ENCODE measurements at regions not wholly inside any gene's neighbourhood (a gene's known extent, or its start where the extent isn't known, plus 50 kb on each side); places are given as distances from the start of the nearest gene placed in this dataset.
"Not testable (repeated sequence)": the region's sequence is repeated elsewhere in the genome, so short reads cannot be mapped to it uniquely, and the experiment has no call there.

DNA sequence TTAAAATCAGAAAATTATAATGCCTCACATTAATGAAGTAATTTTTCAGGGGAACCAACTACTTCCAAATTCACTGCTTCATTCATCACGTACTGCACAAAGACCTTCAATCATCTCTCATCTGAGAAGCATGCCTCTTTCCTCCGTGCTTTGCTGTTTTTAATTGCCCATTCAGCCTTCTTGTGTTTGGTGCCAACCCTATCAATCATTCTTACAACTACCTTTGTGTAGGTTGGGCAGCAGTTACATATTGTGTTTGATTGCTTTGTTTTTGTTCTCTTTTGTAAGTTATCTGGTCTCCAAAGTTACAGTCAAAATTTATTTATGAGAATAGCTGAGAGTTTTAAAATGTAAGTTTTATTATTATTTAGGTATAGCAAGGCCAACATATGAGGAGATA is 549.0 kb upstream of the SLC8A1 start:
- Histone ChIP-seq H3K36me3 (ENCODE audit: control insufficient read depth in 1 of 2, insufficient read depth in 2 of 2, low read length in 2 of 2) (no peaks in the 10 kb centered on the region), H3K27me3 (ENCODE audit: control insufficient read depth in 1 of 2, insufficient read depth in 2 of 2, low read length in 2 of 2) (no peaks in the 10 kb centered on the region), H3K4me1 (ENCODE audit: control insufficient read depth in 1 of 2, insufficient read depth in 2 of 2, low read length in 2 of 2) (no peaks in the 10 kb centered on the region), H3K9ac (ENCODE audit: low read depth in 1 of 2, low read length in 2 of 2) (no peak overlapping the region), H3K9me3 (ENCODE audit: control insufficient read depth in 1 of 2, low read length in 2 of 2) (no peaks in the 10 kb centered on the region), H3K27ac (ENCODE audit: low read depth, low read length) (no peak overlapping the region), H3K4me3 (ENCODE audit: low read depth in 1 of 2, low read length in 2 of 2) (no peak overlapping the region)

DNA sequence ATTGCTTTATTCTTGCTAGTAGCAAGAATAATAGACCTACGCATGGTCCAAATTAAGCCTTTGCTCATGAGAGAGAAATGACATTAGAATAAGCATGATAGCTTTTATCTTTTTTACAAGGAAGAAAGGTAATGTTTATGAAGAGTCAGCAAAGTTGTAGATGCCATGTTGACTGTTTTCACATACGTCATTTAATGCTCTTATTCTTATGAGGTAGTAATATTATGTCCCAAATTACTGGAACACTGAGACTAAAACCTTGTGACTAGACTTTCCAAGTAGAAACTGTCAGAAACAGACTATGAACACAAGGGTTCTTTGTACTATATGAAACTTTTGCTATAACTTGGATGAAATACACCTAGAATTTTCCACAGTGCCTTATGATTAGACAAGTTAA is 552.8 kb upstream of the SLC8A1 start:
- H3K9me3 ChIP-seq (ENCODE audit: control insufficient read depth in 1 of 2, low read length in 2 of 2), result no peaks in the 10 kb centered on the region
- H3K4me1 ChIP-seq (ENCODE audit: control insufficient read depth in 1 of 2, insufficient read depth in 2 of 2, low read length in 2 of 2), result no peaks in the 10 kb centered on the region
- H3K27me3 ChIP-seq (ENCODE audit: control insufficient read depth in 1 of 2, insufficient read depth in 2 of 2, low read length in 2 of 2), result no peaks in the 10 kb centered on the region
- no peak overlapping the region for H3K4me3 ChIP-seq (ENCODE audit: low read depth in 1 of 2, low read length in 2 of 2)
- no peak overlapping the region for H3K9ac ChIP-seq (ENCODE audit: low read depth in 1 of 2, low read length in 2 of 2)
- H3K27ac ChIP-seq (ENCODE audit: low read depth, low read length), result no peak overlapping the region
- no peaks in the 10 kb centered on the region for H3K36me3 ChIP-seq (ENCODE audit: control insufficient read depth in 1 of 2, insufficient read depth in 2 of 2, low read length in 2 of 2)

DNA sequence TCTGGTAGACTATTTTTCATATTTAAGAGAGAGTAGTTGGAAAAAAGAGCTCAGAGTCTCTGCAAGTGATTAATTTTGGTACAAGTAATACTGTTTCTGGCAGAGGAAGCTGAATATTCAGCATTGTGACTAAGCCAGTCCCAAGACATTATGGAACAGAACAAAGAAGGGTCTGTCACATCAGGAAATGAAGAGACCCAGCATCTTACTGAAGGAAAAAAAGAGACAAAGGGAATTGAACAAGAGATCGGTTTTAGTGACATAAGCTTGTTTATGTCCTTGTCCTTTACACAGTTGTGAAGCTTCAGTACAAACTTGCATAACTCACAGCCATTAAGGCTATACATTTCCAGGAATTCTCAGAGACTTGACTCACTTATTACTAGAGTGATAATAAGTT is 568.5 kb upstream of the SLC8A1 start:
- Histone ChIP-seq H3K9ac (ENCODE audit: low read depth in 1 of 2, low read length in 2 of 2) (no peak overlapping the region), H3K27ac (ENCODE audit: low read depth, low read length) (no peak overlapping the region), H3K4me1 (ENCODE audit: control insufficient read depth in 1 of 2, insufficient read depth in 2 of 2, low read length in 2 of 2) (no peaks in the 10 kb centered on the region), H3K9me3 (ENCODE audit: control insufficient read depth in 1 of 2, low read length in 2 of 2) (no peaks in the 10 kb centered on the region), H3K4me3 (ENCODE audit: low read depth in 1 of 2, low read length in 2 of 2) (no peak overlapping the region), H3K36me3 (ENCODE audit: control insufficient read depth in 1 of 2, insufficient read depth in 2 of 2, low read length in 2 of 2) (no peaks in the 10 kb centered on the region), H3K27me3 (ENCODE audit: control insufficient read depth in 1 of 2, insufficient read depth in 2 of 2, low read length in 2 of 2) (no peaks in the 10 kb centered on the region)

DNA sequence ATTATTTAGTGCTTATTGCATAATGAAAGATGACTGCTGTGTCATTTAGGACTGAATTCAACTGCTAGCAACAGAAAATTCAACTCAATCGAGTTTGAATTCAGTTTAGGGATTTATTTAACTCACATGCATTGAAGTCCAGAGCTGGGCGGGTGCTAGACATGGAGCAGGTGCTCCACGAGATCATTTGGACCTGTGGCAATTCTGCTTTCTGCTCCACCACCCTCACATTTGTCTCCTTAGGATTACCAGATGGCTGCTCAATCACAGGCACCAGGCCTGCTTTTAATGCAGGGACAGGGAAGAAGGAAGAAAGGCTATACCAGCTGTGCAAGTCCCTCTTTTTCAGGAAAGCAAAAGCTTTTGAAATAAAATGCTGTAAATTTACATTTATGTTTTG is 572.9 kb upstream of the SLC8A1 start:
- H3K9me3 ChIP-seq (ENCODE audit: control insufficient read depth in 1 of 2, low read length in 2 of 2), result no peaks in the 10 kb centered on the region
- H3K4me3 ChIP-seq (ENCODE audit: low read depth in 1 of 2, low read length in 2 of 2), result no peak overlapping the region
- H3K36me3 ChIP-seq (ENCODE audit: control insufficient read depth in 1 of 2, insufficient read depth in 2 of 2, low read length in 2 of 2), result no peaks in the 10 kb centered on the region
- H3K27me3 ChIP-seq (ENCODE audit: control insufficient read depth in 1 of 2, insufficient read depth in 2 of 2, low read length in 2 of 2), result no peaks in the 10 kb centered on the region
- H3K27ac ChIP-seq (ENCODE audit: low read depth, low read length), result no peak overlapping the region
- no peaks in the 10 kb centered on the region for H3K4me1 ChIP-seq (ENCODE audit: control insufficient read depth in 1 of 2, insufficient read depth in 2 of 2, low read length in 2 of 2)
- no peak overlapping the region for H3K9ac ChIP-seq (ENCODE audit: low read depth in 1 of 2, low read length in 2 of 2)

DNA sequence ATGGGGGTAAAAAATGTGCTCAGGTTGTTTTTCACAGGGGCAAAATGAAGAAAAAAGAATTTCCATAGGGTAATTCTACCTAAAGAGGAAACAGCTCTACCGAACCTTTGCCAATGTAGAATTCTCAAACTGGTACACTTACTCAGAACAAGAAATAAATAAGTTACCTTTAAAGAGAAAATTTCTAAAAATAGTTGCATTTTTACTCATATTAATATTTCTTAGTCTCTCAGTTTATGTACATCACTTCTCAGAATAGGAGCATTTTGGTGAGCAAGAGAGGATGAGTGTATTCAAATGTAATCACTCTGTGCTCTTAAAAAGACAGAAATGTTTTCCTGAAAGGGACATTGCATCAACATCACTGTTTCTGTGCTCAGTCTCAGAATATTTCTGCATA is 574.7 kb upstream of the SLC8A1 start:
- H3K9ac ChIP-seq (ENCODE audit: low read depth in 1 of 2, low read length in 2 of 2), result no peak overlapping the region
- H3K27ac ChIP-seq (ENCODE audit: low read depth, low read length), result no peak overlapping the region
- no peak overlapping the region for H3K4me3 ChIP-seq (ENCODE audit: low read depth in 1 of 2, low read length in 2 of 2)
- H3K36me3 ChIP-seq (ENCODE audit: control insufficient read depth in 1 of 2, insufficient read depth in 2 of 2, low read length in 2 of 2), result no peaks in the 10 kb centered on the region
- H3K9me3 ChIP-seq (ENCODE audit: control insufficient read depth in 1 of 2, low read length in 2 of 2), result no peaks in the 10 kb centered on the region
- H3K27me3 ChIP-seq (ENCODE audit: control insufficient read depth in 1 of 2, insufficient read depth in 2 of 2, low read length in 2 of 2), result no peaks in the 10 kb centered on the region
- H3K4me1 ChIP-seq (ENCODE audit: control insufficient read depth in 1 of 2, insufficient read depth in 2 of 2, low read length in 2 of 2), result no peaks in the 10 kb centered on the region

- Histone ChIP-seq H3K4me1 (ENCODE audit: control insufficient read depth in 1 of 2, insufficient read depth in 2 of 2, low read length in 2 of 2) (no peaks in the 10 kb centered on the region), H3K27me3 (ENCODE audit: control insufficient read depth in 1 of 2, insufficient read depth in 2 of 2, low read length in 2 of 2) (no peaks in the 10 kb centered on the region), H3K36me3 (ENCODE audit: control insufficient read depth in 1 of 2, insufficient read depth in 2 of 2, low read length in 2 of 2) (no peaks in the 10 kb centered on the region), H3K27ac (ENCODE audit: low read depth, low read length) (no peak overlapping the region), H3K9me3 (ENCODE audit: control insufficient read depth in 1 of 2, low read length in 2 of 2) (no peaks in the 10 kb centered on the region), H3K4me3 (ENCODE audit: low read depth in 1 of 2, low read length in 2 of 2) (no peak overlapping the region), H3K9ac (ENCODE audit: low read depth in 1 of 2, low read length in 2 of 2) (no peak overlapping the region)
Observed at GRCh38 chr2:41027095-41027494, 575.2 kb upstream of the SLC8A1 start.

- no peak overlapping the region for H3K27ac ChIP-seq (ENCODE audit: low read depth, low read length)
- H3K4me1 ChIP-seq (ENCODE audit: control insufficient read depth in 1 of 2, insufficient read depth in 2 of 2, low read length in 2 of 2), result no peaks in the 10 kb centered on the region
- no peak overlapping the region for H3K9ac ChIP-seq (ENCODE audit: low read depth in 1 of 2, low read length in 2 of 2)
- H3K36me3 ChIP-seq (ENCODE audit: control insufficient read depth in 1 of 2, insufficient read depth in 2 of 2, low read length in 2 of 2), result no peaks in the 10 kb centered on the region
- H3K9me3 ChIP-seq (ENCODE audit: control insufficient read depth in 1 of 2, low read length in 2 of 2), result no peaks in the 10 kb centered on the region
- no peak overlapping the region for H3K4me3 ChIP-seq (ENCODE audit: low read depth in 1 of 2, low read length in 2 of 2)
- H3K27me3 ChIP-seq (ENCODE audit: control insufficient read depth in 1 of 2, insufficient read depth in 2 of 2, low read length in 2 of 2), result no peaks in the 10 kb centered on the region
Observed at GRCh38 chr2:41031282-41031681, 579.4 kb upstream of the SLC8A1 start.

DNA sequence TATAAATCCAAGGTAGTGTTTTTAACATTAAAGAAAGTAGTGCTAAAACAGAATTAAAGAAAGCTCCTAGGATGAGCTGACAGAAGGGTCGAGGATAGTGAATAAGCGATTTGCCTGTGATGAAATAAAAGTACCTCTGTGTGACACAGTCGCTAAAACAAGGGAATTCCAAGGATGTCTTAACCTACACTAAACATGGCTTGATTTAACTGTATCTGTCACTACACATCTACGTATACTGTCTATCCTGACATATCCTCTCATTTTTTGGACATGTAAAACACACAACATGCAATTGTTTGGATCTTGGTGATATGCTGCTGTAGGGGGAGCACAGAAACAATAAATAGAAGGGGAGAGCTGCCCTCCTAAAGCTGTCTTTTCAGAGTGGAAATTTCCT is 580.8 kb upstream of the SLC8A1 start:
- no peaks in the 10 kb centered on the region for H3K9me3 ChIP-seq (ENCODE audit: control insufficient read depth in 1 of 2, low read length in 2 of 2)
- no peaks in the 10 kb centered on the region for H3K4me1 ChIP-seq (ENCODE audit: control insufficient read depth in 1 of 2, insufficient read depth in 2 of 2, low read length in 2 of 2)
- H3K36me3 ChIP-seq (ENCODE audit: control insufficient read depth in 1 of 2, insufficient read depth in 2 of 2, low read length in 2 of 2), result no peaks in the 10 kb centered on the region
- no peaks in the 10 kb centered on the region for H3K27me3 ChIP-seq (ENCODE audit: control insufficient read depth in 1 of 2, insufficient read depth in 2 of 2, low read length in 2 of 2)
- no peak overlapping the region for H3K4me3 ChIP-seq (ENCODE audit: low read depth in 1 of 2, low read length in 2 of 2)
- no peak overlapping the region for H3K27ac ChIP-seq (ENCODE audit: low read depth, low read length)
- no peak overlapping the region for H3K9ac ChIP-seq (ENCODE audit: low read depth in 1 of 2, low read length in 2 of 2)

- Histone ChIP-seq H3K4me1 (ENCODE audit: control insufficient read depth in 1 of 2, insufficient read depth in 2 of 2, low read length in 2 of 2) (no peaks in the 10 kb centered on the region), H3K9me3 (ENCODE audit: control insufficient read depth in 1 of 2, low read length in 2 of 2) (no peaks in the 10 kb centered on the region)
Observed at GRCh38 chr2:41033127-41033526, 581.2 kb upstream of the SLC8A1 start.

DNA sequence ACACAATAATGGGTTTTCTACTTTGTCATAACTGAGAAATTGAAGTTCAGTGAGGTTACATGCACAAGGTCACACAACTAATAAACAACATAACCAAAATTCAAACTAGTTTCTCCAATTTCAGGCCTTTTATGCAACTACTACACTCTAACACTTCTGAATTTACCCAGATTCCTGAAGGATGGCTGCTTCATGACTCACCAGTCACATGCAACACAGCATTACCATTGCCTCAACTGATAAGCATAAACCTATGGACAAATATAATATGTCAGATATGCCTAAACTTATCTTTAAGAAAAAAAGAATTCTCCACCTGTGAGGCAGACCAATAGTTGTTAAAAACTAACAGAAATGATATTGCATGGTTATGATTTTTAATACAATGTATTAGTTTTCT is 586.5 kb upstream of the SLC8A1 start:
- Histone ChIP-seq H3K27ac (ENCODE audit: low read depth, low read length) (no peak overlapping the region), H3K27me3 (ENCODE audit: control insufficient read depth in 1 of 2, insufficient read depth in 2 of 2, low read length in 2 of 2) (no peaks in the 10 kb centered on the region), H3K9me3 (ENCODE audit: control insufficient read depth in 1 of 2, low read length in 2 of 2) (no peaks in the 10 kb centered on the region), H3K4me1 (ENCODE audit: control insufficient read depth in 1 of 2, insufficient read depth in 2 of 2, low read length in 2 of 2) (no peaks in the 10 kb centered on the region), H3K4me3 (ENCODE audit: low read depth in 1 of 2, low read length in 2 of 2) (no peak overlapping the region), H3K9ac (ENCODE audit: low read depth in 1 of 2, low read length in 2 of 2) (no peak overlapping the region), H3K36me3 (ENCODE audit: control insufficient read depth in 1 of 2, insufficient read depth in 2 of 2, low read length in 2 of 2) (no peaks in the 10 kb centered on the region)

More at GRCh38 chr2:41033127-41033526, 581.2 kb upstream of the SLC8A1 start:
- no peaks in the 10 kb centered on the region for H3K36me3 ChIP-seq (ENCODE audit: control insufficient read depth in 1 of 2, insufficient read depth in 2 of 2, low read length in 2 of 2)
- H3K9ac ChIP-seq (ENCODE audit: low read depth in 1 of 2, low read length in 2 of 2), result no peak overlapping the region
- H3K4me3 ChIP-seq (ENCODE audit: low read depth in 1 of 2, low read length in 2 of 2), result no peak overlapping the region
- no peak overlapping the region for H3K27ac ChIP-seq (ENCODE audit: low read depth, low read length)
- no peaks in the 10 kb centered on the region for H3K27me3 ChIP-seq (ENCODE audit: control insufficient read depth in 1 of 2, insufficient read depth in 2 of 2, low read length in 2 of 2)

GRCh38 chr2:41039750-41040149 is 587.9 kb upstream of the SLC8A1 start:
- H3K9ac ChIP-seq (ENCODE audit: low read depth in 1 of 2, low read length in 2 of 2); H3K27ac ChIP-seq (ENCODE audit: low read depth, low read length); H3K9me3 ChIP-seq (ENCODE audit: control insufficient read depth in 1 of 2, low read length in 2 of 2); H3K27me3 ChIP-seq (ENCODE audit: control insufficient read depth in 1 of 2, insufficient read depth in 2 of 2, low read length in 2 of 2); H3K4me3 ChIP-seq (ENCODE audit: low read depth in 1 of 2, low read length in 2 of 2); H3K4me1 ChIP-seq (ENCODE audit: control insufficient read depth in 1 of 2, insufficient read depth in 2 of 2, low read length in 2 of 2); H3K36me3 ChIP-seq (ENCODE audit: control insufficient read depth in 1 of 2, insufficient read depth in 2 of 2, low read length in 2 of 2): not testable (repeated sequence)
